CD4-positive, alpha-beta T cell treated with Interleukin-10 for 1 hour (primary cell): ENCODE measurements at regions not wholly inside any gene's neighbourhood (a gene's known extent, or its start where the extent isn't known, plus 50 kb on each side); places are given as distances from the start of the nearest gene placed in this dataset.

Experiments
- DNase-seq: peaks from one replicate; pipeline ENCODE4 v3.0.0-alpha.2; 2020

- DNase-seq = no peak
Measured at GRCh38 chr15:95096651-95097050, 865.3 kb downstream of the MCTP2 start.

DNA sequence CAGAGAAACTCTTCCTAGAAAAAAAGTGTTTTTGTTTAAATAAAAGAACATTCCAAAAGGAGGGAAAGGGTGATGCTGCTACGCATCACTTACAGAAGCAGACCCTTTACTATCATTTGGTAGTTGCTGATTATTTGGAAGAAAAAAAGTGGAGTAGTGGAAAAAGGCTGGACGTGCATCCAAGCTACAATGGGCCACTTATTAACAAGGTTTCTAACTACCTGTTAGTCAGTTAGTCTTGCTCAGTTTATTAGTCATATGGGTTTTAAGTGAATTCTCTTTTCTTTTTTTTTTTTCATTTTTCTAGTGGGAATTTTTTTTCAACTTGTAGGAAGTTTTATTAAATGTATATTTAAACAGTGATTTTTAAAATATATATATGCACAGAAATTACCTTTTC lies 866.0 kb downstream of the MCTP2 start:
- no peak for DNase-seq

DNA sequence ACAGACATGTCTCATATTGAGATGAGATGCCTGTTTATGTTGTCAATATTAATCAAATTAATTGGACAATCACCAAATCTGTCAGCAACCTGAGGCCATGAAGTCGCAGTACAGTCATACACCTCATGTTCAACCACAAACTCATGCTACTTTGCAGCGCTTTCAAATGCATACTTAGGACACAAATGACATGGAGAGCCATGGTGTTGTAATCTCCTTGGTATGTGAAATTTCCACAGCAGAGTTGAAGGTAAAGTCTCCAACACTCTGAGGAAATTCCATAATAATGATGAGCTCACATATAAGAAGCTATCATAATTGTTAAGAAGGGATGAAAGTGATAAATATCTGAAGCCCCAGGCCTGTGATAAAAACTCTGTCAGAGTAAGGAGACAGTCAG lies 873.9 kb downstream of the MCTP2 start:
- DNase-seq = no peak

- no peak for DNase-seq
Measured at GRCh38 chr15:95106801-95107200, 875.4 kb downstream of the MCTP2 start.

- DNase-seq = no peak
Measured at GRCh38 chr15:95108673-95109072, 877.3 kb downstream of the MCTP2 start.

GRCh38 chr15:95111969-95112368 lies 880.6 kb downstream of the MCTP2 start:
- DNase-seq = no peak

DNA sequence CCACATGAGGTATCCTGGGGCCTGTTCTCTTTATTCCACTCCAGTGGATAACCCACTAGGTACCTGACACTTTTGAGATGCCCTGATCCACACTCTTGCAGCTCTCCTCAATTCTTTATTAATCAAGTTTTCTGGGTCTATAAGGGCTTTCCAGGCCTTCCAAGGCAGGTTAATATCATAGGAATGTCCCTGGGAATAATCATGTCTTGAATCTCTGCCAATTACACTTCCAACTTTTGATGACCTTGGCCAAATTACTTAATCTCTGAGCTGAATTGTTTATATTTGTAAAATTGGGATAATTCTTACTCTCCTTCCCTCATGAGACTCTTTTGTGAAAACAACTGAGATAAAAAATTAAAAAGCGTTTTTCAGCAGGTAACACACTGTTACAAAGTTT lies 881.7 kb downstream of the MCTP2 start:
- DNase-seq = no peak

GRCh38 chr15:95119041-95119610 lies 887.8 kb downstream of the MCTP2 start:
- DNase-seq = no peak

DNA sequence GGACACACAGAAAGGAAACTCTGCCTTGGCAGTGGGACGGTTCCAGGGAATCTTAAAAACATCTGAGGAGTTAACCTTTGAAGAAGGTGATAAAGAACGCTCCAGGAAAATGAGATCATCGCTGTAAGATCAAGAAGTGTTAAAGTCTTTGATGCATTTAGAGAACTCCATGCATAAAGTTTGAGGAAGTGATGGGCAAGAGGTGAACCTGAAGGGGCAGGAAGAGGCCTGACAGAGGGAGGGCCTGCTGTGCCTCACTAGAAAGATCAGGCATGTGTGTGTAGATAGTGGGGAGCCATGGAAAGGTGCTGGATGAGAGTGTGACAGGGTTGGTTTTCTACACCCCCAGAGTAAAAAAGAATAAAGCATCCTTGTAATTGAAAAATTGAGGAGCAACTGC lies 889.2 kb downstream of the MCTP2 start:
- no peak for DNase-seq

DNA sequence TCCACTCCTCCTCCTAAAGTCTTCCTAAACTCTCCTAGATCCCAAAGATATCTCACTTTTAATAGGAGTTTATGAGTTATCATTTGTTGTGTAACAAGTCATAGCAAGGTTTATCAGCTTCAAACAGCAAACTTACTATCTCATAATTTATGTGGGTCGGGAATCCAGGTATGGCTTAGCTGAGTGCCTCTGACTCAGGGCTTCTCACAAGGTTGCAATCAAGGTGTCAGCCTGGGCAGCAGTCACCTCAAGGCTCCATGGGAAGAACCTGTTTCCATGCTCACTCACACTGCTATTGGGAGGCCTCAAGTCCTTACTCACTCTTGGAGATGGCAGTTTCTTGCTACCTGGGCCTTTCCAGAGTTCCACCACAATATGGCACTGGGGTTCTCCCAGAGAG lies 889.8 kb downstream of the MCTP2 start:
- no peak for DNase-seq

DNA sequence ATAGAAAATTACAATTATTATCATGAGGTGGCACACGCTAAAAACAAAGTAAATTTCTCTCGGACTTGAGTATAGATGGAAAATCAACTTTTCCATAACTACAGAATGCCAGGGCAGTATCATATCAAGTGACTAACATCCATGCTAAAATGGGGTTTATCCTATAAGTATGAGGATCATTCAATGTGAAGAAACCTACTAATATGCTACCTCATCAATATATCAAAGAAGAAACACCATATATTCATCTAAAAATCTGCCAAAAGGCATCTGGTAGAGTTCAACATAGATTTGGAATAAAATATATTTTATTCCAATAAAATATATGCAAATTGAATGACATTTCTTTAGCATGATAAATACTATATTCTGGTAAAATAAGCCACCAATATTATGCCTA lies 894.4 kb downstream of the MCTP2 start:
- no peak for DNase-seq

- no peak for DNase-seq
Measured at GRCh38 chr15:95127356-95127755, 896.0 kb downstream of the MCTP2 start.

GRCh38 chr15:95129574-95129973 lies 898.2 kb downstream of the MCTP2 start:
- DNase-seq = no peak

- no peak for DNase-seq
Measured at GRCh38 chr15:95131131-95131556, 899.8 kb downstream of the MCTP2 start.

DNA sequence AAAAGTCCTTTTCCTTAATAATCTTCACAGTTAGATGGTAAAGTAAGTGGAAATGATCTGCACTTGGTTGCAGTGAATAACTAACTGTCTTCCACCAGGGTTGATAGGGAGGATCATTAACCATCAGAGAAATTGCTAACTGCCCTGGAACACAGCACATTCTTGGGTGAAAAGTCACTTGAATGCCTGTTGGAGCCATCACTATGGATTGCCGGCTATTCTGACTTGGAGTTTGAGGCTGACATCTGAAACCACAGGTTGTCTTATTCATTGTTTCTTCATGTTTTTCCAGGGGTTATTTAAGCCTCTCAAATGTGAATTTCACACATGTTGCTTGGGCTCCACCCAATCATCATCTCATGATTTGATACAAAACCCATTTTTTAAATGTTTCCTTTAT lies 901.4 kb downstream of the MCTP2 start:
- DNase-seq = no peak

DNA sequence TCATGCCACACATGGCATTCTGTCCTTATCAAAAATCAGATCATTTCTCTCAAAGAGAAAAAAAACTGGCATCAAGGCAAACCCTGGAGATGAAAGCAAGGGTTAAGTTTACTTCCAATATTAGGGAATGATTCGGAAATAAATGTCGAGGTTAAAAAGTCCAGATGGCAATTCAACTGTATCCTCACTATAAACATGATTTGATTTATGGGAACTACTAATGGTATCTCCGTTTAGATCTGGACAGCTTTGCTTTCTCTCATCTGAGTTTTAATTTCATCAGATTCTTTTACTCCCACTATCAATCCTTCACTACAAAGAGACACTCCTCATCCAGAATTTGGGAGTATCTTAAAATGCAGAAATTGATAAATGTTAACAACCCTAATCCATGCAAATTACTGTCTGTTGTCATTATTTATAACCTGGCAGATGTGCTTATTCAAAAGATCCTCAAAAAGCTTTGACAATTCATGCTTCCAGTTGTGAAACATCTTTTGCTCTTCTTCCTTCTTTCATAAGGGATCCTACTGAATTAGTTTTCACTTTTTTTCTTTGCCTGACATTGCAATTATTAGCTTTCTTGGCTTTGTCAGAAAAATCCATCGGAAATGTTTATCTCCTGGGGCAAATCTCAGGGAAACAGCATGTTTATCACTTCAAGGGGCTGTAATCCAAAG lies 903.2 kb downstream of the MCTP2 start:
- DNase-seq = no peak

- DNase-seq = no peak
Measured at GRCh38 chr15:95138604-95139270, 907.4 kb downstream of the MCTP2 start.

- no peak for DNase-seq
Measured at GRCh38 chr15:95141486-95141885, 910.1 kb downstream of the MCTP2 start.

DNA sequence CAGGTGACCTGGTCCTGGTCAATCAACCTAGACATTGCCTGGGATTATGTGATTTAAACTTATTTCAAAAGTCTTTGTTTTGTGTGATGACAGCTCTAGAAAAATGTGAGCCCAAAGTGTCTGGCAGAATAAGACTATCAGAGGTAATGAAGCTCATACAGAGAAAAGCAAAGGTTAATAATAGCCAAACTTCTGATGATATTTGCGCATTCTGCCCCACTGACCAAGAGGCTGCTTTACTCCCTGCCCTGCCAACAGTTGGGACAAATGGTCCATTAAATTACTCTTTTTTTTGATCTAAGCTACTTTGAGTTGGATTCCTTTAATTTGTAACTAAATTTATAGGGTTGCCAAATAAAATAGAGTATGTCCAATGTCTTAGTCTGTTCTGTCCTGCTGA lies 911.2 kb downstream of the MCTP2 start:
- no peak for DNase-seq

- DNase-seq = no peak
Measured at GRCh38 chr15:95146481-95146880, 915.1 kb downstream of the MCTP2 start.

DNA sequence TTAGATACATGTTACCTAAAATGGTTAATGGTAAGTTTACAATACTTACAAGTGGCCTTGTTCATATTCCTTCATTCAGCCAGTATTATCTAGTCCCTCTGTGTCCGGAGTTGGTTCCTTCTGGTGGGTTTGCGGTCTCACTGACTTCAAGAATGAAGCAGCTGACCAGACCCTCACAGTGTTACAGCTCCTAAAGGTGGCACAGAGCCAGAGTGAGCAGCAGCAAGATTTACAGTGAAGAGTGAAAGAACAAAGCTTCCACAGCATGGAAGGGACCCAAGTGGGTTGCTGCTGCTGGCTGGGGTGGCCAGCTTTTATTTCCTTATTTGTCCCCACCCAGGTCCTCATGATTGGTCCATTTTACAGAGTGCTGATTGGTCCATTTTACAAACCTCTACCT lies 916.8 kb downstream of the MCTP2 start:
- no peak for DNase-seq

GRCh38 chr15:95149036-95149435 lies 917.7 kb downstream of the MCTP2 start:
- DNase-seq = no peak

GRCh38 chr15:95149771-95150170 lies 918.4 kb downstream of the MCTP2 start:
- DNase-seq = no peak

DNA sequence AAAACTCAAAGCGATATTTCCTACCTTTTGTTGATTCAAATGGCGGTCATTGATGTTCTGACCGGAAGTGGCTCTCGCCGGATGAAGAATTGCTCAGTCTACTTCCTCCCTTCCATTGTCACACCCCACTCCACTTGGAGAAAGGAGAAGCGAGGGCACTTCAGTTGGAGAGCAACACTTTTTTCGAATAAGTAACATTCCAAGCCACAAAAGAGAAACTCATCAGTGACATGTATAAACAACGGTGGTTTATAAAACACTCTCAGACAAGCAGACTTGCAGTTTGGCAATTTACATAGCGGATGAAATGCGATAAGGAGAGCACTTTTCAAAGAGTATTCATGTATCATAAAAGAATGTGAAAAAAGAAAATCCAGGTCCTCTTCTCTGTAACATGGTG lies 919.1 kb downstream of the MCTP2 start:
- DNase-seq = no peak

- no peak for DNase-seq
Measured at GRCh38 chr15:95152741-95153140, 921.4 kb downstream of the MCTP2 start.
